Smooth muscle cell (in vitro differentiated cells): ENCODE measurements at regions not wholly inside any gene's neighbourhood (a gene's known extent, or its start where the extent isn't known, plus 50 kb on each side); places are given as distances from the start of the nearest gene placed in this dataset.

Source experiments
- DNase-seq: peaks from one replicate; lab custom pipeline; 2025; ENCODE audit not compliant: unreplicated experiment; lab: John Stamatoyannopoulos, UW
- H2AFZ ChIP-seq: fragments of 200-600 bp; sonication (generic); 2 replicates; pipeline ENCODE4 v1.6.0; 2016; ENCODE audit warnings: antibody characterized with exemption, low read depth, mild to moderate bottlenecking
- H3F3A ChIP-seq: fragments of 200-600 bp; sonication (generic); 2 replicates; pipeline ENCODE4 v1.6.0; 2017; ENCODE audit warnings: antibody characterized with exemption, low read depth
- H3K27ac ChIP-seq: fragments of 200-600 bp; sonication (generic); 2 replicates; pipeline ENCODE4 v1.5.1; 2016; ENCODE audit warnings: low read depth, mild to moderate bottlenecking
- H3K27me3 ChIP-seq: fragments of 200-600 bp; sonication (generic); 2 replicates; pipeline ENCODE4 v1.6.1; 2016; ENCODE audit warnings: low read depth, mild to moderate bottlenecking
- H3K36me3 ChIP-seq: fragments of 200-600 bp; sonication (generic); 2 replicates; pipeline ENCODE4 v1.5.1; 2016; ENCODE audit warnings: low read depth
- H3K4me1 ChIP-seq: fragments of 200-600 bp; sonication (generic); 2 replicates; pipeline ENCODE4 v1.5.1; 2016; ENCODE audit warnings: low read depth
- H3K4me2 ChIP-seq: fragments of 200-600 bp; sonication (generic); 2 replicates; pipeline ENCODE4 v1.6.0; 2016; ENCODE audit warnings: mild to moderate bottlenecking
- H3K4me3 ChIP-seq: fragments of 200-600 bp; sonication (generic); 2 replicates; pipeline ENCODE4 v1.5.1; 2016; ENCODE audit warnings: mild to moderate bottlenecking
- H3K79me2 ChIP-seq: fragments of 200-600 bp; sonication (generic); 2 replicates; pipeline ENCODE4 v1.6.0; 2016; ENCODE audit warnings: low read depth, mild to moderate bottlenecking
- H3K9ac ChIP-seq: fragments of 200-600 bp; sonication (generic); 2 replicates; pipeline ENCODE4 v1.6.0; 2016; ENCODE audit warnings: low read depth
- H3K9me3 ChIP-seq: fragments of 200-600 bp; sonication (generic); replicated peaks from 2 replicates; pipeline ENCODE4 v1.5.1; 2016; ENCODE audit warnings: low read depth
- H4K20me1 ChIP-seq: fragments of 200-600 bp; sonication (generic); 2 replicates; pipeline ENCODE4 v1.6.0; 2016; ENCODE audit warnings: low read depth
- WGBS: methylation state at CpG from one replicate; pipeline ENCODE4 v1.1.7; 2016; ENCODE audit warnings: low lambda C conversion rate; 5-methylcytosine and 5-hydroxymethylcytosine counted together
- TF ChIP-seq, protein P1 (sequence below): fragments of 200-600 bp; sonication (generic); IDR thresholded peaks from 2 replicates; pipeline ENCODE4 v1.5.1; 2017; ENCODE audit warnings: borderline replicate concordance, mild to moderate bottlenecking, antibody characterized with exemption; ENCODE audit not compliant: insufficient read depth, poor library complexity, severe bottlenecking

DNA sequence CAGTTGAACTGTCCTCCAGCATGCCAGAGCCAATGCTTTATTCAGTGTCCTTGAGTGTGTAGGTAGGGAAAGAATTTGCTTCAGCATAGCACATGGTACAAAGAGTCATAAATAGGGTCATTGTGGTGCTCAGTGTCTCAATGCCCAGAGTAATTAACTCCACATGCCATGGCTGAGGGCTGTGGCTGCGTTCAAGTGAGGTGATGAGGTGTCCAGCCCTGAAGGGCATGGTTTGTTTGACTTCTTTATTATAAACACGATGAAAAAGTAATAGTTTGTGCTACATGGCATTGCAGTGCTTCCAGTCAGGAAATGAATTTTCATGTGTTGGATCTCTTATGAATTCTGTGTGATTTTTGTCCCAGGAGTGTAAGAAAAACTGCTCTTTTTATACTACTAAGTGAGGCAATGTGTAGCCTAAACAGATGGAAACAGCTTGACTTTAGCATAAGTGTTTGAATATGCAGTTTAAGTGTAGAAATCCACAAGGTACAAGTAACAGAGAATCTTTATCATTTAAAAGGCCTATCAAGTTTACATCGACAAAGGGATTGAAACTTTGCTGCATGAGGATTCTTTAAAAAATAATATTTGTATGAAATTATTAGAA, 507.9 kb upstream of the CDH2 start:
- H2AFZ ChIP-seq, result peak overlapping the region; percentile 64
- no peaks in the 10 kb centered on the region for H3K27me3 ChIP-seq
- DNase-seq, result no peak
- H4K20me1 ChIP-seq, result no peaks in the 10 kb centered on the region
- 66% methylated on average over 3 of the region's 3 CpGs for WGBS
- H3K4me1 ChIP-seq, result no peaks in the 10 kb centered on the region
- no peaks in the 10 kb centered on the region for H3F3A ChIP-seq
- no peak overlapping the region for H3K9ac ChIP-seq
- no peaks in the 10 kb centered on the region for H3K36me3 ChIP-seq
- H3K4me2 ChIP-seq, result peak overlapping the region; percentile 29
- H3K27ac ChIP-seq, result no peak overlapping the region
- TF ChIP-seq, protein P1, sequence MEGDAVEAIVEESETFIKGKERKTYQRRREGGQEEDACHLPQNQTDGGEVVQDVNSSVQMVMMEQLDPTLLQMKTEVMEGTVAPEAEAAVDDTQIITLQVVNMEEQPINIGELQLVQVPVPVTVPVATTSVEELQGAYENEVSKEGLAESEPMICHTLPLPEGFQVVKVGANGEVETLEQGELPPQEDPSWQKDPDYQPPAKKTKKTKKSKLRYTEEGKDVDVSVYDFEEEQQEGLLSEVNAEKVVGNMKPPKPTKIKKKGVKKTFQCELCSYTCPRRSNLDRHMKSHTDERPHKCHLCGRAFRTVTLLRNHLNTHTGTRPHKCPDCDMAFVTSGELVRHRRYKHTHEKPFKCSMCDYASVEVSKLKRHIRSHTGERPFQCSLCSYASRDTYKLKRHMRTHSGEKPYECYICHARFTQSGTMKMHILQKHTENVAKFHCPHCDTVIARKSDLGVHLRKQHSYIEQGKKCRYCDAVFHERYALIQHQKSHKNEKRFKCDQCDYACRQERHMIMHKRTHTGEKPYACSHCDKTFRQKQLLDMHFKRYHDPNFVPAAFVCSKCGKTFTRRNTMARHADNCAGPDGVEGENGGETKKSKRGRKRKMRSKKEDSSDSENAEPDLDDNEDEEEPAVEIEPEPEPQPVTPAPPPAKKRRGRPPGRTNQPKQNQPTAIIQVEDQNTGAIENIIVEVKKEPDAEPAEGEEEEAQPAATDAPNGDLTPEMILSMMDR, result no peak
- no peak overlapping the region for H3K4me3 ChIP-seq
- no peaks in the 10 kb centered on the region for H3K9me3 ChIP-seq
- no peaks in the 10 kb centered on the region for H3K79me2 ChIP-seq

DNA sequence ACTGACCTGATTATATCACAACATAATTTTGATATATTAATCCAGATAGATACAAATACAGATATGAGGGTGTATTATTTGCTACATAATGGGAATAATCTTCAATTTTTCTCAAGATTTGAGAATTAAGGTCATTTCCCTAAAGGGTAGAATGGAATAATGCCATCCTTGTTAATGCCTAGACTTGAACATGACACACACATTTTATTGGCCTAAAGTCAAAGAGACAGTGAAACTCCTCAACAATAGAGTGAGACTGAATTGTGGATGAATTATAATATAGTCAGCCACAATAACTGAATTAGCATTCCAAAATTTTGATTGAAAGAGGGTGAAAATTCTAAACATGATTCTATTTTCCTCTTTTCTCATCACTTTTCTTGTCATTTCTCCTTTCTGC, 506.0 kb upstream of the CDH2 start:
- H3K36me3 ChIP-seq, result no peaks in the 10 kb centered on the region
- no peak overlapping the region for H3K9ac ChIP-seq
- H3K4me3 ChIP-seq, result no peak overlapping the region
- no peak overlapping the region for H2AFZ ChIP-seq
- no peaks in the 10 kb centered on the region for H4K20me1 ChIP-seq
- no peak overlapping the region for H3K4me2 ChIP-seq
- no peaks in the 10 kb centered on the region for H3K27me3 ChIP-seq
- no peak overlapping the region for H3K27ac ChIP-seq
- DNase-seq, result no peak
- TF ChIP-seq, protein P1, result no peak
- no peaks in the 10 kb centered on the region for H3K4me1 ChIP-seq
- no peaks in the 10 kb centered on the region for H3K9me3 ChIP-seq
- H3F3A ChIP-seq, result no peaks in the 10 kb centered on the region
- no peaks in the 10 kb centered on the region for H3K79me2 ChIP-seq

DNA sequence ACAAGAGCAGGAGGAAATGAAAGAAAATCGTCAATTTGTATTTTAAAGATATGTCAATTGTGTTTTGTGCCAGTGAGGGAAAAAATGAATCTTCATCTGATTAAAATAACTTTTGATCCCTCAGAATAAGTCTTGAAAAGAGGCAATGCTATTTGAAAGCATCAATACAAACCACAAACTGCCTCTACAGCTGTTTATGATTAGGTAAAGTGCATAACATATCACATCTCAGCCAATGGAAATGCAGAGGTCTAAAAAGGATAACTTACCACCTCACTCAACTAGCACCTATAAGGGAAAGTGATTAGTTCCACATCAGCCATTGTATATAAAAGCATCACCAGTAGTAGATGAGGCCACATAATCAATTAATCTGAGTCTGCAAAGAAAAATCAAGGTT, 492.2 kb upstream of the CDH2 start:
- H3K36me3 ChIP-seq, result no peaks in the 10 kb centered on the region
- H3K9me3 ChIP-seq, result no peaks in the 10 kb centered on the region
- H3K79me2 ChIP-seq, result no peaks in the 10 kb centered on the region
- H3F3A ChIP-seq, result no peaks in the 10 kb centered on the region
- no peak overlapping the region for H3K9ac ChIP-seq
- no peak overlapping the region for H3K4me3 ChIP-seq
- no peak overlapping the region for H3K27ac ChIP-seq
- H2AFZ ChIP-seq, result no peak overlapping the region
- no peak overlapping the region for H3K4me2 ChIP-seq
- WGBS, result 97% methylated on average over 1 of the region's 1 CpG
- H4K20me1 ChIP-seq, result no peaks in the 10 kb centered on the region
- TF ChIP-seq, protein P1, result no peak
- H3K4me1 ChIP-seq, result no peaks in the 10 kb centered on the region
- no peaks in the 10 kb centered on the region for H3K27me3 ChIP-seq
- DNase-seq, result no peak

DNA sequence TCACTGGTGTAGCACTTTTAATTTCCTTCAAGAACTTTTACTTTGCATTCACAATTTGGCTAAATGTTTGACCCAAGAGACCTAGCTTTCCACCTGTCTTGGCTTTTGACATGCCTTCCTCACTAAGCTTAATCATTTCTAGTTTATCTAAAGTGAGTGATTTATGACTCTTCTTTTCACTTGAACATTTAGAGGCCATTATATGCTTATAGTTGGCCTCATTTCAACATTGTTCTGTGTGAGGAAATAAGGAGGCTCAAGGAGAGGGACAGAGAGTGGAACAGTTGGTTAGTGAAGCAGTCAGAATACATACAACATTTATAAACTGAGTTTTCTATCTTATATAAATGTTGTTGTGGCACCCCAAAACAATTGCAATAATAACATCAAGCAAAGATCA, 489.3 kb upstream of the CDH2 start:
- no peaks in the 10 kb centered on the region for H3K4me1 ChIP-seq
- no peaks in the 10 kb centered on the region for H3K79me2 ChIP-seq
- H3K36me3 ChIP-seq, result no peaks in the 10 kb centered on the region
- no peaks in the 10 kb centered on the region for H3K9me3 ChIP-seq
- no peak overlapping the region for H3K4me2 ChIP-seq
- no peak overlapping the region for H3K9ac ChIP-seq
- H3F3A ChIP-seq, result no peaks in the 10 kb centered on the region
- H3K27ac ChIP-seq, result no peak overlapping the region
- no peak overlapping the region for H2AFZ ChIP-seq
- no peaks in the 10 kb centered on the region for H4K20me1 ChIP-seq
- H3K27me3 ChIP-seq, result no peaks in the 10 kb centered on the region
- H3K4me3 ChIP-seq, result no peak overlapping the region
- TF ChIP-seq, protein P1, result no peak
- no peak for DNase-seq
